ENCODE measurements at regions not wholly inside any gene's neighbourhood (a gene's known extent, or its start where the extent isn't known, plus 50 kb on each side); places are given as distances from the start of the nearest gene placed in this dataset.

- TF ChIP-seq, protein P1, sequence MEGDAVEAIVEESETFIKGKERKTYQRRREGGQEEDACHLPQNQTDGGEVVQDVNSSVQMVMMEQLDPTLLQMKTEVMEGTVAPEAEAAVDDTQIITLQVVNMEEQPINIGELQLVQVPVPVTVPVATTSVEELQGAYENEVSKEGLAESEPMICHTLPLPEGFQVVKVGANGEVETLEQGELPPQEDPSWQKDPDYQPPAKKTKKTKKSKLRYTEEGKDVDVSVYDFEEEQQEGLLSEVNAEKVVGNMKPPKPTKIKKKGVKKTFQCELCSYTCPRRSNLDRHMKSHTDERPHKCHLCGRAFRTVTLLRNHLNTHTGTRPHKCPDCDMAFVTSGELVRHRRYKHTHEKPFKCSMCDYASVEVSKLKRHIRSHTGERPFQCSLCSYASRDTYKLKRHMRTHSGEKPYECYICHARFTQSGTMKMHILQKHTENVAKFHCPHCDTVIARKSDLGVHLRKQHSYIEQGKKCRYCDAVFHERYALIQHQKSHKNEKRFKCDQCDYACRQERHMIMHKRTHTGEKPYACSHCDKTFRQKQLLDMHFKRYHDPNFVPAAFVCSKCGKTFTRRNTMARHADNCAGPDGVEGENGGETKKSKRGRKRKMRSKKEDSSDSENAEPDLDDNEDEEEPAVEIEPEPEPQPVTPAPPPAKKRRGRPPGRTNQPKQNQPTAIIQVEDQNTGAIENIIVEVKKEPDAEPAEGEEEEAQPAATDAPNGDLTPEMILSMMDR (IDR thresholded peaks at IDR 0.05), result no peak
- TF ChIP-seq POLR2A (IDR thresholded peaks at IDR 0.05) (no peak), POLR2AphosphoS5 (IDR thresholded peaks at IDR 0.05) (no peak)
Observed at GRCh38 chr20:55229451-55229850, 754.1 kb downstream of the DOK5 start.

Measured in prostate gland (tissue), 2 donors.